ENCODE measurements at regions not wholly inside any gene's neighbourhood (a gene's known extent, or its start where the extent isn't known, plus 50 kb on each side); places are given as distances from the start of the nearest gene placed in this dataset.

GRCh38 chr12:87841935-87842334 lies 187.3 kb downstream of the C12orf50 start:
- DNase-seq (ENCODE audit: low read depth), result no peak

- DNase-seq (ENCODE audit: low read depth), result peak; percentile 50
These were observed 193.0 kb downstream of the C12orf50 start for GRCh38 chr12:87836190-87836589.

GRCh38 chr12:87828382-87828973 lies 200.7 kb downstream of the C12orf50 start:
- DNase-seq (ENCODE audit: low read depth), result no peak

GRCh38 chr12:87827638-87828264 lies 201.4 kb downstream of the C12orf50 start:
- DNase-seq (ENCODE audit: low read depth), result peak; percentile 4

- no peak for DNase-seq (ENCODE audit: low read depth)
These were observed 206.3 kb downstream of the C12orf50 start for GRCh38 chr12:87822923-87823322.

GRCh38 chr12:87820524-87821202 lies 208.5 kb downstream of the C12orf50 start:
- peak; percentile 15 for DNase-seq (ENCODE audit: low read depth)

- DNase-seq (ENCODE audit: low read depth), result no peak
These were observed 210.8 kb downstream of the C12orf50 start for GRCh38 chr12:87818441-87818840.

GRCh38 chr12:87815771-87816585 lies 213.2 kb downstream of the C12orf50 start:
- DNase-seq (ENCODE audit: low read depth), result peak; percentile 78

GRCh38 chr12:87814625-87815024 lies 214.6 kb downstream of the C12orf50 start:
- DNase-seq (ENCODE audit: low read depth), result peak; percentile 43

- peak; percentile 78 for DNase-seq (ENCODE audit: low read depth)
These were observed 215.5 kb downstream of the C12orf50 start for GRCh38 chr12:87813476-87814234.

- no peak for DNase-seq (ENCODE audit: low read depth)
These were observed 216.5 kb downstream of the C12orf50 start for GRCh38 chr12:87812681-87813080.

GRCh38 chr12:87812030-87812429 lies 217.2 kb downstream of the C12orf50 start:
- peak; percentile 26 for DNase-seq (ENCODE audit: low read depth)

- DNase-seq (ENCODE audit: low read depth), result peak; percentile 30
These were observed 219.3 kb downstream of the C12orf50 start for GRCh38 chr12:87809916-87810315.

- DNase-seq (ENCODE audit: low read depth), result no peak
These were observed 222.1 kb downstream of the C12orf50 start for GRCh38 chr12:87807086-87807485.

GRCh38 chr12:87806310-87806709 lies 222.9 kb downstream of the C12orf50 start:
- no peak for DNase-seq (ENCODE audit: low read depth)

GRCh38 chr12:87804386-87804785 lies 224.8 kb downstream of the C12orf50 start:
- DNase-seq (ENCODE audit: low read depth), result no peak

GRCh38 chr12:87802721-87803011 lies 226.5 kb downstream of the C12orf50 start:
- no peak for DNase-seq (ENCODE audit: low read depth)

GRCh38 chr12:87801860-87802720 lies 227.1 kb downstream of the C12orf50 start:
- DNase-seq (ENCODE audit: low read depth), result peak; percentile 87

- peak; percentile 46 for DNase-seq (ENCODE audit: low read depth)
These were observed 232.2 kb downstream of the C12orf50 start for GRCh38 chr12:87796961-87797516.

GRCh38 chr12:87795555-87795954 lies 233.6 kb downstream of the C12orf50 start:
- no peak for DNase-seq (ENCODE audit: low read depth)

- no peak for DNase-seq (ENCODE audit: low read depth)
These were observed 234.3 kb downstream of the C12orf50 start for GRCh38 chr12:87794854-87795253.

Data from fibroblast of gingiva (primary cell).